HepG2 (cell line): ENCODE measurements at regions not wholly inside any gene's neighbourhood (a gene's known extent, or its start where the extent isn't known, plus 50 kb on each side); places are given as distances from the start of the nearest gene placed in this dataset.
A peak's percentile ranks its signal among the peaks of the same experiment; 100 is the strongest.

Source experiments
- ERF ChIP-seq: IDR thresholded peaks from 2 replicates; pipeline ENCODE4 v1.6.1; 2018; ENCODE audit warnings: missing biosample characterization, missing genetic modification reagents
- FOXA3 ChIP-seq: IDR thresholded peaks from 2 replicates; pipeline ENCODE4 v1.6.1; 2016; ENCODE audit warnings: missing genetic modification reagents, missing compliant biosample characterization
- MLXIP ChIP-seq: sonication (generic); formaldehyde crosslinking; IDR thresholded peaks from 2 replicates; pipeline ENCODE4 v1.9.0; 2021; ENCODE audit warnings: missing genetic modification reagents, borderline replicate concordance
- TMF1 ChIP-seq: sonication (generic); formaldehyde crosslinking; IDR thresholded peaks from 2 replicates; pipeline ENCODE4 v1.8.1; 2022; ENCODE audit warnings: low read depth, missing genetic modification reagents
- ZFP91 ChIP-seq: sonication (generic); formaldehyde crosslinking; IDR thresholded peaks from 2 replicates; pipeline ENCODE4 v1.9.0; 2022; ENCODE audit warnings: missing genetic modification reagents, mild to moderate bottlenecking, borderline replicate concordance
- ZHX2 ChIP-seq, 2 experiments: sonication (generic) in 1 of 2; formaldehyde crosslinking in 1 of 2; IDR thresholded peaks; 2 replicates each; pipeline versions ENCODE4 v1.6.1 to v1.9.0; 2014 to 2022; ENCODE audit warnings: antibody characterized with exemption in 1 of 2, borderline replicate concordance in 1 of 2, inconsistent platforms in 1 of 2, low read depth in 1 of 2, missing genetic modification reagents in 1 of 2
- ZNF18 ChIP-seq: sonication (generic); formaldehyde crosslinking; IDR thresholded peaks from 2 replicates; pipeline ENCODE4 v1.8.0; 2022; ENCODE audit warnings: mild to moderate bottlenecking, missing genetic modification reagents; ENCODE audit not compliant: insufficient replicate concordance
- ZNF552 ChIP-seq: sonication (generic); formaldehyde crosslinking; IDR thresholded peaks from 2 replicates; pipeline ENCODE4 v1.9.0; 2022; ENCODE audit warnings: missing genetic modification reagents, mild to moderate bottlenecking, borderline replicate concordance
- ZNF570 ChIP-seq: sonication (generic); formaldehyde crosslinking; IDR thresholded peaks from 2 replicates; pipeline ENCODE4 v1.4.0; 2020; ENCODE audit warnings: mild to moderate bottlenecking, missing genetic modification reagents, borderline replicate concordance
- ZNF670 ChIP-seq: sonication (generic); formaldehyde crosslinking; IDR thresholded peaks from 2 replicates; pipeline ENCODE4 v1.8.0; 2022; ENCODE audit warnings: mild to moderate bottlenecking, missing genetic modification reagents, borderline replicate concordance
- ZNF672 ChIP-seq: sonication (generic); formaldehyde crosslinking; IDR thresholded peaks from 2 replicates; pipeline ENCODE4 v1.8.1; 2022; ENCODE audit warnings: missing genetic modification reagents
- ZNF772 ChIP-seq: sonication (generic); formaldehyde crosslinking; IDR thresholded peaks from 2 replicates; pipeline ENCODE4 v1.5.0; 2020; ENCODE audit warnings: mild to moderate bottlenecking, missing genetic modification reagents
- ZNF788 ChIP-seq: sonication (generic); formaldehyde crosslinking; IDR thresholded peaks from 2 replicates; pipeline ENCODE4 v1.5.0; 2020; ENCODE audit warnings: mild to moderate bottlenecking, missing genetic modification reagents, borderline replicate concordance

- TF ChIP-seq MLXIP (CRISPR knock-in tag): no peak
- TF ChIP-seq ZNF788: no peak
- no peak for TF ChIP-seq ZNF552 (CRISPR knock-in tag)
- no peak for TF ChIP-seq ZHX2 (IDR thresholded peaks at IDR 0.05; ENCODE audit: low read depth)
- no peak for TF ChIP-seq ZHX2 (CRISPR knock-in tag; IDR thresholded peaks at IDR 0.05; ENCODE audit: borderline replicate concordance)
- no peak for TF ChIP-seq ZFP91 (CRISPR knock-in tag)
- TF ChIP-seq ZNF570: no peak
- no peak for TF ChIP-seq ZNF670 (CRISPR knock-in tag)
- no peak for TF ChIP-seq ZNF18 (CRISPR knock-in tag)
- no peak for TF ChIP-seq ZNF772 (CRISPR knock-in tag)
- TF ChIP-seq TMF1 (CRISPR knock-in tag): no peak
- no peak for TF ChIP-seq ERF (CRISPR knock-in tag)
- TF ChIP-seq FOXA3: peak; percentile 16; the same call in 1 of the 2 replicates
- no peak for TF ChIP-seq ZNF672 (CRISPR knock-in tag)
Observed at GRCh38 chr11:10933455-10934292, 75.8 kb upstream of the ZBED5 start (continued).
